ENCODE measurements at regions not wholly inside any gene's neighbourhood (a gene's known extent, or its start where the extent isn't known, plus 50 kb on each side); places are given as distances from the start of the nearest gene placed in this dataset.
"Not testable (repeated sequence)": the region's sequence is repeated elsewhere in the genome, so short reads cannot be mapped to it uniquely, and the experiment has no call there.

GRCh38 chr5:1955586-1955985, 72.9 kb upstream of the IRX4 start:
- Histone ChIP-seq H3K4me1 (no peaks in the 10 kb centered on the region), H3K4me3 (no peak overlapping the region), H3K27me3 (ENCODE audit: insufficient read depth in 3 of 3, low read length in 2 of 3) (no peaks in the 10 kb centered on the region), H3K9me3 (no peaks in the 10 kb centered on the region), H3K36me3 (ENCODE audit: insufficient read depth in 1 of 2, low read depth in 1 of 2) (no peaks in the 10 kb centered on the region), H3K27ac (no peak overlapping the region)
- TF ChIP-seq, protein P1, sequence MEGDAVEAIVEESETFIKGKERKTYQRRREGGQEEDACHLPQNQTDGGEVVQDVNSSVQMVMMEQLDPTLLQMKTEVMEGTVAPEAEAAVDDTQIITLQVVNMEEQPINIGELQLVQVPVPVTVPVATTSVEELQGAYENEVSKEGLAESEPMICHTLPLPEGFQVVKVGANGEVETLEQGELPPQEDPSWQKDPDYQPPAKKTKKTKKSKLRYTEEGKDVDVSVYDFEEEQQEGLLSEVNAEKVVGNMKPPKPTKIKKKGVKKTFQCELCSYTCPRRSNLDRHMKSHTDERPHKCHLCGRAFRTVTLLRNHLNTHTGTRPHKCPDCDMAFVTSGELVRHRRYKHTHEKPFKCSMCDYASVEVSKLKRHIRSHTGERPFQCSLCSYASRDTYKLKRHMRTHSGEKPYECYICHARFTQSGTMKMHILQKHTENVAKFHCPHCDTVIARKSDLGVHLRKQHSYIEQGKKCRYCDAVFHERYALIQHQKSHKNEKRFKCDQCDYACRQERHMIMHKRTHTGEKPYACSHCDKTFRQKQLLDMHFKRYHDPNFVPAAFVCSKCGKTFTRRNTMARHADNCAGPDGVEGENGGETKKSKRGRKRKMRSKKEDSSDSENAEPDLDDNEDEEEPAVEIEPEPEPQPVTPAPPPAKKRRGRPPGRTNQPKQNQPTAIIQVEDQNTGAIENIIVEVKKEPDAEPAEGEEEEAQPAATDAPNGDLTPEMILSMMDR (IDR thresholded peaks at IDR 0.05) = no peak
- DNase-seq = no peak
- ATAC-seq = no peak
- intact Hi-C loops (cut with DNase I) = no loop called here
- 91 to 93% (median 92%) methylated on average over 6 of the region's 6 CpGs for WGBS, 3 donors

GRCh38 chr5:1953710-1954109, 71.0 kb upstream of the IRX4 start:
- intact Hi-C loops (cut with DNase I) = not testable (repeated sequence)
- 83 to 98% (median 93%) methylated on average over 5 of the region's 5 CpGs for WGBS, 3 donors

DNA sequence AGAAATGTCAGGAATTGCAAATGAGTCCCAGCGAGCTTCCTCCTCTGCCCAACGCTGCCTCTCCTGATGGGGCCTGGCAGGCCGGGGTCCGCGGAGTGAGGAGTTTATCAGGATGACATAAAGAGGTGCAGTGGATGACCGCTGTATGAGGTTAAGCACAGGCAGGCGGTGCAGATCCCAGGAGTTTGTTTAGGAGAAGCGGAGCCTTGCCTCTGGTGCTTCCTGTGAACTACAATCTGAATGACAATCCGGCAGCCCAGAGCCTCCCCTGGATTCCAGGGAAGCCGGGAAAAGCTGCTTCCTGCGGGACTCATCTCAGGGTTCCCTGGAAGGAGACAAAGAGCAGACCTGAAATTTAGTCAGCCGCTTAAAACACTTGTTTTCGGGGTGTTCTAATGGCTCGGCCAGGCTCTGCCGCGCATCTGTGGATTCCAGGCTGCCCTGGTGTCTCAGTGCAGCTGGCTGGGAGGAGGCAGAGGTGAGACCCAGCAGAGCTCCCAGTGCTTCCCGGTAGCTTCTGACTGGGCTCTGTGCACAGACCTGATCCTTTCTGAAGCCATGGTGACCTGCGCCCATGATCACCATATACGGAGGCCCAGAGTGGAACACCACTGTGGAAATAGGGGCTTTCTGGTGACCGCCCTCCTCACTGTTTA, 69.8 kb upstream of the IRX4 start:
- Histone ChIP-seq H3K4me1 (no peaks in the 10 kb centered on the region), H3K27ac (no peak overlapping the region), H3K36me3 (ENCODE audit: insufficient read depth in 1 of 2, low read depth in 1 of 2) (no peaks in the 10 kb centered on the region), H3K27me3 (ENCODE audit: insufficient read depth in 3 of 3, low read length in 2 of 3) (no peaks in the 10 kb centered on the region), H3K9me3 (no peaks in the 10 kb centered on the region), H3K4me3 (no peak overlapping the region)
- ATAC-seq (no peak), DNase-seq (no peak)
- TF ChIP-seq, protein P1 (IDR thresholded peaks at IDR 0.05) = no peak
- 52 to 63% (median 61%) methylated on average over 20 of the region's 20 CpGs for WGBS, 3 donors
- intact Hi-C loops (cut with DNase I) = no loop called here

More at GRCh38 chr5:1953710-1954109, 71.0 kb upstream of the IRX4 start:
- H3K4me1 ChIP-seq; H3K4me3 ChIP-seq; H3K9me3 ChIP-seq; H3K36me3 ChIP-seq (ENCODE audit: insufficient read depth in 1 of 2, low read depth in 1 of 2); ATAC-seq; H3K27me3 ChIP-seq (ENCODE audit: insufficient read depth in 3 of 3, low read length in 2 of 3); H3K27ac ChIP-seq; DNase-seq: not testable (repeated sequence)

DNA sequence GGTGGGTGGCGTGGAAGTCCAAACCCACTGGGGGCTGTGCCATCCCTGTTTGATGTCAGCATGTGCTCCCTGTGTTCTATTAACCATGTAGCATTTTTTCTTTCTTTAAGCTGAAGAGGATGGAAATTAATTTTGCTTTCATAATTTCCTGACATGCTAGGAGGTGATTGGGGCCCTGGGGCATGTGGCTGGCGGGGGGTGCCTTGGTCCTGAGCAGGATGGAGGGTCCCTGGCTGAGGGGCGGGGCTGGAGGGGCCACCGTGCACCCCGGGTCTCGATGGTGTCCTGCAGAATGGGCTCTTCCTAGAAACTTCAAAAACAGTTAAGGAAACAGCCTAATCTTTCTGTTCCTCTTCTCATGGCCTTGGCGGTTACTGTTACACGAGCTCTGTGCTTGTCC, 69.3 kb upstream of the IRX4 start:
- WGBS, 3 donors = 64 to 68% (median 66%) methylated on average over 8 of the region's 8 CpGs
- no peak overlapping the region for H3K27ac ChIP-seq
- ATAC-seq = no peak
- H3K4me3 ChIP-seq = no peak overlapping the region
- H3K36me3 ChIP-seq (ENCODE audit: insufficient read depth in 1 of 2, low read depth in 1 of 2) = no peaks in the 10 kb centered on the region
- no peaks in the 10 kb centered on the region for H3K27me3 ChIP-seq (ENCODE audit: insufficient read depth in 3 of 3, low read length in 2 of 3)
- no peak for DNase-seq
- TF ChIP-seq, protein P1 (IDR thresholded peaks at IDR 0.05) = no peak
- intact Hi-C loops (cut with DNase I) = no loop called here
- no peaks in the 10 kb centered on the region for H3K9me3 ChIP-seq
- no peaks in the 10 kb centered on the region for H3K4me1 ChIP-seq

- no peaks in the 10 kb centered on the region for H3K9me3 ChIP-seq
- WGBS, 3 donors = 93 to 96% (median 96%) methylated on average over 49 to 54 of the region's 54 CpGs
- H3K36me3 ChIP-seq (ENCODE audit: insufficient read depth in 1 of 2, low read depth in 1 of 2) = no peaks in the 10 kb centered on the region
- H3K27ac ChIP-seq = no peak overlapping the region
- H3K4me3 ChIP-seq = no peak overlapping the region
- ATAC-seq = no peak
- no peak for DNase-seq
- no peaks in the 10 kb centered on the region for H3K27me3 ChIP-seq (ENCODE audit: insufficient read depth in 3 of 3, low read length in 2 of 3)
- TF ChIP-seq, protein P1 (IDR thresholded peaks at IDR 0.05) = no peak
- intact Hi-C loops (cut with DNase I) = no loop called here
- H3K4me1 ChIP-seq = no peaks in the 10 kb centered on the region
Observed at GRCh38 chr5:1951165-1951816, 68.6 kb upstream of the IRX4 start.
